GM12864 (cell line): ENCODE measurements at regions not wholly inside any gene's neighbourhood (a gene's known extent, or its start where the extent isn't known, plus 50 kb on each side); places are given as distances from the start of the nearest gene placed in this dataset.

Experiments used
- DNase-seq: peaks from one replicate; pipeline ENCODE4 v3.0.0-alpha.2; 2011; ENCODE audit warnings: low read depth
- H3K4me3 ChIP-seq: 2 replicates; pipeline ENCODE4 v1.5.1; 2011; ENCODE audit warnings: mild to moderate bottlenecking, low read depth, low read length, control low read depth
- TF ChIP-seq, protein P1 (sequence below): IDR thresholded peaks from 2 replicates; pipeline ENCODE4 v1.5.1; 2011; ENCODE audit warnings: low read depth, mild to moderate bottlenecking, moderate library complexity, low read length, control low read depth, inconsistent platforms; ENCODE audit errors: missing control alignments

DNA sequence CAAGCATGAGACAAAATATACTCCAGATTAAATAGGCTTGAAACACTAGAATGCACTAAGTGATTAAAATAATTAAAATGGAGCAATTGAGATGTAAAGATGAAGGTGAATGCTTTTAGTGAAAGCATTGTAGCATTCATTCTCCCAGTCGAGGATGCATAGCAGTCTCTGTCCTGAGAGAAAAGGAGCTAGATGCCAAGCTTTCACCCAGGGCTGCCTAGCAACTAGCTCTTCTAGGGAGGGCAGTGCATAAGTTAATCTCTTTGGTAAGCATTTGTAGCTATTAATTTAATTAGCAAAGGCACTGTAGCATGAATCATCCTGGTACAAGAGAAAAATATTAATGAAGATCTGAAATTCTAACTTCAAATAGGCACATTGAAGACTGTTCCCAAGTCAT is 1014.8 kb downstream of the C4orf33 start:
- H3K4me3 ChIP-seq = no peak overlapping the region
- DNase-seq = no peak
- TF ChIP-seq, protein P1, sequence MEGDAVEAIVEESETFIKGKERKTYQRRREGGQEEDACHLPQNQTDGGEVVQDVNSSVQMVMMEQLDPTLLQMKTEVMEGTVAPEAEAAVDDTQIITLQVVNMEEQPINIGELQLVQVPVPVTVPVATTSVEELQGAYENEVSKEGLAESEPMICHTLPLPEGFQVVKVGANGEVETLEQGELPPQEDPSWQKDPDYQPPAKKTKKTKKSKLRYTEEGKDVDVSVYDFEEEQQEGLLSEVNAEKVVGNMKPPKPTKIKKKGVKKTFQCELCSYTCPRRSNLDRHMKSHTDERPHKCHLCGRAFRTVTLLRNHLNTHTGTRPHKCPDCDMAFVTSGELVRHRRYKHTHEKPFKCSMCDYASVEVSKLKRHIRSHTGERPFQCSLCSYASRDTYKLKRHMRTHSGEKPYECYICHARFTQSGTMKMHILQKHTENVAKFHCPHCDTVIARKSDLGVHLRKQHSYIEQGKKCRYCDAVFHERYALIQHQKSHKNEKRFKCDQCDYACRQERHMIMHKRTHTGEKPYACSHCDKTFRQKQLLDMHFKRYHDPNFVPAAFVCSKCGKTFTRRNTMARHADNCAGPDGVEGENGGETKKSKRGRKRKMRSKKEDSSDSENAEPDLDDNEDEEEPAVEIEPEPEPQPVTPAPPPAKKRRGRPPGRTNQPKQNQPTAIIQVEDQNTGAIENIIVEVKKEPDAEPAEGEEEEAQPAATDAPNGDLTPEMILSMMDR = no peak

DNA sequence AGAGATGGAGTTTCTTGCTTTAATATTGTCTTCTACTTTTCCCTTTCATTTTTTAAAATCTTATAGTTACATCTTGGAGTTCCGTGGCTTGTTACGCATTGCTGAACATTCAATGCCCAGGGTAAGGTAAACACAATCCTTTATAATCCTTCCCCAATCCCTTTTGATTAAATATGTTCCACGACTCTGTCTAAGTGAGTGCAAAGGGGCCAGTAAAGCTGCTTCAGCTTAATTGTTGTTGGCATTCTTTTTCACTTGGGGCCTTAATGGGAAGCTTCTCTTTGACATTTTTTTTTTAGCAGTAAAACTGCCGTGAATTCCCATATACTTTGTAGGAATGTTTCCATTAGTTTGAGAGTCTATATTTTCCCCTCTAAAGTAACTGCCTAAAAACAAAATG is 1028.1 kb downstream of the C4orf33 start:
- DNase-seq = no peak
- H3K4me3 ChIP-seq = no peak overlapping the region
- TF ChIP-seq, protein P1 = no peak

DNA sequence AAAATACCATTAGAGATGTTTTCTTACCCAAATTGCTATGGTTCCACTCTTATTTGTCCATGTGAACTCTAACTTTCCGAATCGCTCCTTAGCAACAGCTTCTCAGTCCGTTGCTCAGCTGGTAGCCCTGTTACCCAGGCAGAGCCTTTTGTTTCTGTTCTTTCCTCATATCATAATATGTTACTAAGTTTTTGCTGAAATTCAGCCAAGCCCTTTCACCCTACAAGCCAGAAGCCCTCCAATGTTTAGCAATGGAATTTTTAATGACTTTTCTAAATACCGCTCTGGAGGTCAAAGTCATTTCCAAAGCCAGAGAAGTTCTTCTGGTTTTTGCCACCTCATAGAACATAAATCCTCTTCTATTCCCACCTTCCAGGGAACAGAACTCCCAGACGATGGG is 1029.5 kb downstream of the C4orf33 start:
- H3K4me3 ChIP-seq = no peak overlapping the region
- TF ChIP-seq, protein P1 = no peak
- DNase-seq = no peak

DNA sequence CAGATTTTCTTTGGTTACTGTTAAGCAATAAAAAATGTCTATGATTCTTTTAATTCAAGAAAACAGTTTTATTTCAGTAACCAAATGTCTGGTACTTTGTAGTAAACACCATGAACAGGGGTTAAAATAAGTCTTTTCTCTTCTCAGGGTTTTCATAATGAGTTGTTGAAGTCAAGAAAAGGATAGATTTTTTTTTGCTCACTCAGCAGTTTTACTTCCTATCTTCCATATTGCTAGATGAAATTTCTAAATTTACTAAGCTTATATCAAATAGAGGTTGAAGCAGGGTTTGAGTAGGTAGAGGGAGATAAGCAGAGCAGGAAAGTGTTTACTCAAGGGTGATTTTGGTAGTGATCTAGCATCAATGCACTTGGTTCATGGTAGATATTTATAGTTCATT is 1031.3 kb downstream of the C4orf33 start:
- no peak for DNase-seq
- no peak overlapping the region for H3K4me3 ChIP-seq
- TF ChIP-seq, protein P1 = no peak

DNA sequence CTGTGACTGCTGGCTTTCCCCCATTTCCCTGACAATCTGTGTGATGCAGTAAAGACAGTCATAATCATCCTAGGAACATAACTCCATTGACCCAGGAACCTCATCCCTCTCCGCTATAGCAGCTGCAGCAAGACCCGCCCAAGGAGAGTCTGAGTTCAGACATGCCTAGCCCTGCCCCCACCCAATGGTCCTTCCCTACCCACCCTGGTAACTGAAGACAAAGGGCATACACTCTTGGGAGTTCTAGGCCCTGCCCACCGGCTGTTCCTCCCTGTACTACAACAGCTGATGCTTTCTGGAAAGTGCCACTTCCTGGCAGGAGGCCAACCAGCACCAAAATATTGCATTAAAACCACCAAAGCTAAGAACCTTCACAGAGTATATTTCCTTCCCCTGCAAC is 1035.6 kb downstream of the C4orf33 start:
- H3K4me3 ChIP-seq = no peak overlapping the region
- TF ChIP-seq, protein P1 = no peak
- DNase-seq = no peak

DNA sequence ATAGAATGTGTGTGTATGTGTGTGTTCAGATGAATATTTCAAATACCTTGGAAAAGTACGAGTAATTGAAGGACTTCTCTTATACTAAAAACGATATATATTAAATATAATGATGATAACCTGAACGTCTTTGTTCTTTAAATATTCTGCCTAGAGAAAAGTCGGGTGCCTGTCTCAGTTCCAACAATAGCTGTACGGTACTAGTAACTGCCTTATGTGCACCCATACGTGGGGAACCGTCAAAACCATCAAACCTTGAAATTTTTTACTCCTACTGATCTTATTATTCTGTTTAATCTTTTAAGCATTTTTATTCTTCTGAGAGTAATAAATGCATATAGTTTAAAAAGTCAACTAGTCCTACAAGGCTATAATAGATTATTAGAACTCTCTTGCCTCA is 1045.7 kb downstream of the C4orf33 start:
- TF ChIP-seq, protein P1 = no peak
- no peak overlapping the region for H3K4me3 ChIP-seq
- no peak for DNase-seq

DNA sequence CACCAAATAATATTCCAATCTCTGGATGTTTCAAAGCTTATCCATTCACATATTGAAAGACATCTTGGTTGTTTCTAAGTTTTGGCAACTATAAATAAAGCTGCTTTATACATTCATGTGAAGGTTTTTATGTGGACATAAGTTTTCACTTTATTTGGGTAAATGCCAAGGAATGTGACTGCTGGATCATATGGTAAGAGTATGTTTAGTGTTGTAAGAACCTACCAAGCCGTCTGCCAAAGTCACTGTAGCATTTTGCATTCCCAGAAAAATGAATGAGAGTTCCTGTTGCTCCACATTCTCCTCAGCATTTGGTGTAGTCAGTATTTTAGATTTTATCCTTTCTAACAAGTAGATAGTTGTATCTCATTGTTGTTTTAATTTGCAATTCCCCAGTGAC is 1047.7 kb downstream of the C4orf33 start:
- TF ChIP-seq, protein P1 = no peak
- no peak for DNase-seq
- H3K4me3 ChIP-seq = no peak overlapping the region
